ENCODE measurements at regions not wholly inside any gene's neighbourhood (a gene's known extent, or its start where the extent isn't known, plus 50 kb on each side); places are given as distances from the start of the nearest gene placed in this dataset.
"Not testable (repeated sequence)": the region's sequence is repeated elsewhere in the genome, so short reads cannot be mapped to it uniquely, and the experiment has no call there.

- no peak for DNase-seq
Measured at GRCh38 chr10:118805146-118805545, 50.4 kb upstream of the CACUL1 start.

- DNase-seq, result no peak
Measured at GRCh38 chr10:118807512-118808305, 52.9 kb upstream of the CACUL1 start.

GRCh38 chr10:118808601-118809356, 54.0 kb upstream of the CACUL1 start:
- no peak for DNase-seq

GRCh38 chr10:118809357-118810220, 54.8 kb upstream of the CACUL1 start:
- no peak for DNase-seq

GRCh38 chr10:118810796-118811505, 56.2 kb upstream of the CACUL1 start:
- DNase-seq, result no peak

- no peak for DNase-seq
Measured at GRCh38 chr10:118811675-118812392, 57.1 kb upstream of the CACUL1 start.

GRCh38 chr10:118812393-118812740, 57.6 kb upstream of the CACUL1 start:
- no peak for DNase-seq

GRCh38 chr10:118813001-118813400, 58.2 kb upstream of the CACUL1 start:
- not testable (repeated sequence) for DNase-seq

- no peak for DNase-seq
Measured at GRCh38 chr10:118816471-118817168, 61.9 kb upstream of the CACUL1 start.

GRCh38 chr10:118817328-118818068, 62.7 kb upstream of the CACUL1 start:
- DNase-seq, result no peak

GRCh38 chr10:118818621-118819221, 64.0 kb upstream of the CACUL1 start:
- DNase-seq, result no peak

- no peak for DNase-seq
Measured at GRCh38 chr10:118820326-118821116, 65.8 kb upstream of the CACUL1 start.

GRCh38 chr10:118823256-118823907, 68.6 kb upstream of the CACUL1 start:
- DNase-seq, result no peak

- DNase-seq, result no peak
Measured at GRCh38 chr10:118827053-118827452, 72.3 kb upstream of the CACUL1 start.

- DNase-seq, result no peak
Measured at GRCh38 chr10:118827466-118828155, 72.8 kb upstream of the CACUL1 start.

- no peak for DNase-seq
Measured at GRCh38 chr10:118832241-118832651, 77.5 kb upstream of the CACUL1 start.

GRCh38 chr10:118834370-118834769, 79.6 kb upstream of the CACUL1 start:
- not testable (repeated sequence) for DNase-seq

GRCh38 chr10:118835682-118836326, 81.0 kb upstream of the CACUL1 start:
- DNase-seq, result no peak
